GM12892 (cell line): ENCODE measurements at regions not wholly inside any gene's neighbourhood (a gene's known extent, or its start where the extent isn't known, plus 50 kb on each side); places are given as distances from the start of the nearest gene placed in this dataset.

Experiments
- POLR2A ChIP-seq: IDR thresholded peaks from 2 replicates; pipeline ENCODE4 v1.6.1; 2011; ENCODE audit warnings: low read depth, low read length, control low read depth
- POLR2AphosphoS5 ChIP-seq: IDR thresholded peaks from 2 replicates; pipeline ENCODE4 v1.6.1; 2011; ENCODE audit warnings: low read depth, low read length, control low read depth
- TAF1 ChIP-seq: IDR thresholded peaks from 2 replicates; pipeline ENCODE4 v1.6.1; 2011; ENCODE audit warnings: low read depth, mild to moderate bottlenecking, control low read depth, low read length, borderline replicate concordance

DNA sequence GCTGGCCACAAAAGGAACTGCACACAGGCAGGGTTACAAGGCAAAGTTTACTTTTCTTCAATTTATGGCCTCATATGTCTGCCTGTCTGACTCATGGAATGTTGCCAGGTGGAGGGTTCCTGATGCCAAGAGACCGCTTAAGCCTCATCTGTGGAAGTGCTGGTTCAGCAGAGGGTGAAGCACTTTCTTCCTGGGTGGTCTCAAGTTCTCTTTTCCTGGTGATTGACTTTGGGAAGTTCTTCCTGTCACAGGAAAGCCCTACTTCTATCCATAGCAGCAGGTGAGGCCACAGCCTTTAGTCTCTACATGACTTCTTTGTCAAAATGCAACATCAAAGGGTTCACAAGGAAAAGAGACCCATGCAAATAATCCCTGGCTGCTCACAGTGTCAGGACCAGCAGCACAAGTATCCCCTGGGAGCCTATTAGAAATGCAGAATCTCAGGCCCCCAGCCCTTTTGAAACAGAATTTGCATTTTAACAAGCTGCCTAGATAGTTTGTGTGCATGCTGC, 81.4 kb upstream of the IGFBP7 start:
- TF ChIP-seq POLR2A (no peak), POLR2AphosphoS5 (no peak), TAF1 (no peak)
